Left hindlimb (tissue), 1 donor: ENCODE measurements at regions not wholly inside any gene's neighbourhood (a gene's known extent, or its start where the extent isn't known, plus 50 kb on each side); places are given as distances from the start of the nearest gene placed in this dataset.
A peak's percentile ranks its signal among the peaks of the same experiment; 100 is the strongest.
"Not testable (repeated sequence)": the region's sequence is repeated elsewhere in the genome, so short reads cannot be mapped to it uniquely, and the experiment has no call there.

Experiments used
- DNase-seq: peaks from one replicate; pipeline ENCODE4 v3.0.0-alpha.2; 2018

DNA sequence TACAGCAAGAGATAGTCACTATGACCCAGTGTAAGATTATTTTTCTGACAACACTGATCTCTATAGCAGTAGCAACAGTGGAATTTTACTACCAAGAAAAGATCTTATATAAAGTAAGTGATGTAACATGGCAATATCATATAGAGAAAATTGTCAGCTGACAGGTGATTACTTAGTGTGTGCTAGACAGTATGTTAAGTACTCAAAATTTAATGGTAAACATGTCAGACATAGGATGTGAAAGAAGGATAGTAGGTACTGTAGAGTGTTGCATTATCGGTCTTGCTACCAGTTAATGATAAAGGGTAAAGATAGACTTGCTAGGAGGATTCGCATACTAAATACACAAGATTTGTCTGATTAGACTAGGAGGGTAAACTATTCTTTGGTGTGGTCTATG lies 247.4 kb downstream of the CYLC2 start:
- no peak for DNase-seq

DNA sequence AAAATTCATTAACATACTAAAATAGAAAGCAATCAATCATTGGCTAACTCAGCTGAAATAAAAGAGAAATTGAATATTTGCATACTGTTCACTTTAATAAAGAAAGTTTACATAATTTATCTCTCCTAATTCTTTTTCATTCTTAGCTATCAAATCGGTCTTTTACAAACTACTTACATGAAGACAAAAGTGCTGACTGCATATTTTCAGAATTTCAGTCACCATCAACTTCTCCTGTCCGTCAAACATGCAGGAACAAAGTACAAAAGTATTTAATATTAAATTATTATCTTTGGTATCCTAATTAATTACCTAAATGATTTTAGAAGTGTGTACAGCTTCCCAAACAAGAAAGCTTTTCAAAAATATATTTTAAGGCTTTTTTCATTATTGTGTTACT lies 248.4 kb downstream of the CYLC2 start:
- DNase-seq: no peak

- DNase-seq: no peak
These were observed 250.2 kb downstream of the CYLC2 start for GRCh38 chr9:103245369-103245768.

- DNase-seq: no peak
These were observed 266.8 kb downstream of the CYLC2 start for GRCh38 chr9:103261951-103262350.

DNA sequence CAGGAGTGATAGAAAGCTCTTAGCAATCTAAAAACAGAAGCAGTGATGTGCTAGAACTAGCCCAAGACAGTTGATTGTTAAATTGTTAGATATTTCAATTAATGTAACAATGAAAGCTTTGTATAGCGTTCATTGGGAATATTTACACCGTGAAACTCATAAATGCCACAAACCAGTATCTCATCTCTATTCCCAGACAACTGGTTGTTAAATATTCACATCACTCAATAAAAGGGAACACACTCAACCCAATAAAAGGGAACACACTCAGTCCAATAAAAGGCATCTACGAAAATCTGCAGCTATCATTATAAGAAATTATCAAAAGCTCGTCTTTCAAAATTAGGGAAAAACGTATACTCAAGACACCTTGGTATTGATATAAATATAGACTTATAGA lies 270.9 kb downstream of the CYLC2 start:
- no peak for DNase-seq

DNA sequence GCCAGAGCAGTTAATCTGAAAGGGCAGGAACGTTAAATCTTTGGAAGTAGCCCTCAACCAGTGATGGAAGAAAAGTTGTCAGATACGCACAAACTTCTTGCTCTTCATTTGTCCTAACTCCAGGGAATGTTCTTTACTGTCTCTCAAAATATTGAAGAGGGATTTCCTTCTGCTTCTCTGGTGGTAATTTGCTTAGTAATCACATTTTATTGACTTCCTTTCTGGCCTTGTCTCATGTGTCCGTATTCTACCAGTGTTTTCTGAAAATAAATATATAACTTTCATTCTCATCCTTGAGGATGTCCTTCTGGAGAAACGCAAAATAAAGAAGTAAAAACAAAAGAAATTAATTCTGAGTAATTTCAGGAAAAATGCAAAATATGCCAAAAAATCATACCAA lies 282.1 kb downstream of the CYLC2 start:
- no peak for DNase-seq

GRCh38 chr9:103281126-103281525 lies 286.0 kb downstream of the CYLC2 start:
- DNase-seq: no peak

DNA sequence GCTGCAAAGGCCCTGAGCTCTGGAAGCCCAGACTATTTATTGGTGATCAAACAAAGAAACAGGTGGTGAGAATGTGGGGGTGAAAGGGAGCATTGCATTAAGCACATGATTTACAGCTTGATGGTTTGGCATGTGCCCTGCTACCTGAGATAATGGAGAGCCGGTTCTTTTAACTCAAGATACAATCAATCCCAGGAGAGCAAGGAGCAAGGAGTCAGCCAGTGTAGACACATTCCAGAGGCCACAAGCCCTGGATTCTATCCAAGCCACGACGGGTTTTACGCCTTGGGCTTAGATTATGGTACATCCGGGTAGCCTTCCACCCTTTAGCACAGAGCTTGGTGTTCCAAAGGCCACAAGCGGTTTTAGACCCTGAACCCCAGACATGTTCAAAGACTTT lies 292.2 kb downstream of the CYLC2 start:
- DNase-seq: no peak

- DNase-seq: no peak
These were observed 301.1 kb downstream of the CYLC2 start for GRCh38 chr9:103296189-103296588.

DNA sequence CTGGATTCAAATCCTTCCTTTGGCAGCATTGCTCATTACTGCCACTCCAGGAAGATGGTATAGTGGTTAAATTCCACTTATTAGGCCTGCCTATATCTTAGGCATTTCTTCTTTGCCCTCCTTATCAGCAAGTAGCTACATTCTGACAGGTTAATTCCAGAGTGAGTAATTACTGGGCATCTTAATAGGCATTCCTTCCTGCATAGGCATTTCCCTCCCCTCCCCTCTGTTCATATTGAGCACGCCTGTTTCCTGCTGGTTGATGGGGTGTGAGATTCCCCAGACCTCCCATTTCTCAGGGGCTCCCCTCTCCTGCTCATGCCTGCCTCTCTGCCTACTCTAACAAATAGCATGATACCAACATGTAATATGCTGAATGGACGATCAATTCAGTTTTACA lies 305.9 kb downstream of the CYLC2 start:
- no peak for DNase-seq

GRCh38 chr9:103304797-103305196 lies 309.7 kb downstream of the CYLC2 start:
- no peak for DNase-seq

GRCh38 chr9:103319979-103320378 lies 324.8 kb downstream of the CYLC2 start:
- DNase-seq: no peak

DNA sequence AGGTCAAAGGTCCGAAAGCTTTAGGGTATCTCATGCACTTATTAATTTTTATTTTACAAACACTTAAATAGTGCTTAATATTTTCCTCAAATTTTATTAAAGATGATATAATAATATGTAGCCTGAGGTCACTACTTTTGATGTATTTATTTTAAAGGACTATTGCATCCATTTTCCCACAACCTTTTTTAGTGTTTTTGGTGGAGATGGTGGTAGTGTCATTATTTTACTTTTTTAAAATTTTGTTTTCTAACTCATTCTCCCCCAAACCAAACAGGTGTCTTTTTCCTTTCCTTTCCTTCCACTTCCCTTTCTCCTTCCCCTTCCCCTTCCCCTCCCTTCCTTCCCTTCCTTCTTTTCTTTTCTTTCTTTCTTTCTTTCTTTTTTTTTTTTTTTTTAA lies 328.6 kb downstream of the CYLC2 start:
- no peak for DNase-seq

GRCh38 chr9:103335461-103335860 lies 340.3 kb downstream of the CYLC2 start:
- DNase-seq: no peak

- DNase-seq: no peak
These were observed 359.9 kb downstream of the CYLC2 start for GRCh38 chr9:103355000-103355399.

- DNase-seq: not testable (repeated sequence)
These were observed 362.8 kb downstream of the CYLC2 start for GRCh38 chr9:103357980-103358379.

DNA sequence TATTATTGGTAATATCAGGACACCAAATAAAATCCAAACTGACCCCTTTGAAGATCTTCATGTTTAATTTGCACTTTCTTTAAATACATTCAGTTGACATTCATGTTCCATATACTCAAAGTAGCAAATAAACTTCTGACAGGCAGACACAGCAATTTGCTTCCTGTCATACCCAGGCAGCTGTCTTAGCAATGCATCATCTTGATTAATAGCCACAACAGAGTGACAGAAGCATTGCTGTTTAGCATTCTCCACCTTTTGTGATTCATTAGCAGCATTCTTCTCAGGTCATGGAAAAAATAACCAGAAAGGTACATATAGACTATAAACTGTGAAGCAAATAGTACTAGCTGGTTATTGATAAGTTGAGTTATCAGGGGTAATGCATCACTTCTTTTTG lies 366.8 kb downstream of the CYLC2 start:
- DNase-seq: no peak

DNA sequence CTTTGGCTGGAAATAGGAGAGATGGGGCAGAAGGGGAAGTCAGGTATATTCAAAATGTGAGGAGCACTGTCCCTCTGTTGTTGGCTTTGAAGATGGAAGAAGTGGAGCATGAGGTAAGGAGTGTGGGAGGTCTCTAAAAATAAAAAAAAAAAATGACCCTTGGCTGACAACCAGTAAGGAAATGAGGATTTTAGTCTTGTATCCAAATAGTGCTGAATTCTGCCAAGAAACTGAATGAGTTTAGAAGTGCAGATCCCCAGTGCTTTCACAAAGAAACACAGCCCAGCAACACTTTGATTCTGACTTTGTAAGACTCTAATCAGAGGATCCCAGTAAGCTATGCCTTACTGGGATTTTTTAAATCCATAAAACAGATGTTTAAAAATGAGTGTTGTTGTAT lies 367.9 kb downstream of the CYLC2 start:
- no peak for DNase-seq

DNA sequence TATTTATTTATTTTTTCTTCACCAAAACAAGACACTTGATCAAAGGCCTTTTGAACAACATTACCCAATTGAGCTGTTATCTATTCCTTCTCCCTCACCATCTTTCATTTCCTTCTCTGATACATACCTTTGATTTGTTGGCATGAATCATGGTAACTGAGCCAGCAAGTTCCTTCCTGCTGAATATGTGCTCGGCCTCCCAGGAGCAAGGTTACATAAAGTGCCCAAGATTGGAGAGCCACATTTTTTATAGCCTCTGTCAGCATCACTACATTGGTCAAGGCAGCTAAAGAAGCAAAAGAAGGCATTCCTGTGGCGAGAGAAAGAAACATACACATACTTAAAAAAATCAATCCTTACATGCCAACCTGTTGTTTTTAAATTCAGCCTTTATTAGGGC lies 369.6 kb downstream of the CYLC2 start:
- no peak for DNase-seq

- DNase-seq: no peak
These were observed 376.0 kb downstream of the CYLC2 start for GRCh38 chr9:103371152-103371551.

GRCh38 chr9:103372828-103373227 lies 377.7 kb downstream of the CYLC2 start:
- no peak for DNase-seq

DNA sequence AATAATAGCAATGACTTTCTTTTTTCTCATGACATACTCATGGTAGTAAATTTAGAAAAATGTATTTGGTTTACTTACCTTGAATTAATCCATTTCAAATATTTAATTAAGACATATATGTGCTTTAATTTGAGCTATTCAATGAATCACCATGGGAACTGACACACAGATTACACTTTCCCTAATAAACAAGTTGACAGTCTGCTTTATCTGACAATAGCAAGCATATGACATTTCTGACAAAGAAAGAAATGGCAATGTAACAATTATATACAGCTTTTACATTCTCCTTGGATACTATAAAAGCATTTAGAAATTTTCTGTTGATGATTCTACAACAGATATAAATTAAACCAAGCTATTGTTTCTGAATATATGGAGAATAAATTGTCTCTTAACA lies 382.5 kb downstream of the CYLC2 start:
- DNase-seq: no peak

- DNase-seq: peak; percentile 21
These were observed 402.9 kb downstream of the CYLC2 start for GRCh38 chr9:103397868-103398600.

GRCh38 chr9:103399535-103399934 lies 404.4 kb downstream of the CYLC2 start:
- no peak for DNase-seq

DNA sequence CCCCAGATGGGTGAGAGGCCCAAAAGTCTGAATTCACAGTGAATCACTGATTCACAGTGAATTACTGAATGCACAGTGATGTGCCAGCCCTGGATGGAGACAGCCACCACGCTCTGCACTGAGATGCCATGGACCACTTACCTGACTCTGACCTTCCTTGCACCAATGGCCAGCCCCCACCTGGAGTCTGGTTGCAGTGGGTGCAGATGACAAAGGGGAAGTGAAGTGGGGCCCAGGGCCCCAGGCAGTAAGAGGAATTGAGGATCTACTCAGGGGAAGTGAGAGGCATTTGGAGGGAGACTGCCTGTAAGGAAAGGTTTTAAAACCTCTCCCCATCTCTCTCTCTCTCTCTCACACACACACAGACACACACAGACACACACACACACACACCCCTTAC lies 412.1 kb downstream of the CYLC2 start:
- no peak for DNase-seq
